ENCODE measurements at regions not wholly inside any gene's neighbourhood (a gene's known extent, or its start where the extent isn't known, plus 50 kb on each side); places are given as distances from the start of the nearest gene placed in this dataset.

GRCh38 chr4:103948244-103949018, 228.6 kb upstream of the TACR3 start (continued):
- no peak for TF ChIP-seq ZBTB33 (IDR thresholded peaks at IDR 0.05; ENCODE audit: extremely low read depth, insufficient replicate concordance, low read length)
- no peak for TF ChIP-seq EGR1 (IDR thresholded peaks at IDR 0.05; ENCODE audit: low read depth)
- no peak for TF ChIP-seq YY1 (IDR thresholded peaks at IDR 0.05; ENCODE audit: extremely low read depth, insufficient replicate concordance, low read depth, low read length)
- no peak for TF ChIP-seq FOSL1 (IDR thresholded peaks at IDR 0.05; ENCODE audit: low read depth)
- TF ChIP-seq JUND (IDR thresholded peaks at IDR 0.05): no peak
- TF ChIP-seq SIN3A (IDR thresholded peaks at IDR 0.05; ENCODE audit: low read depth): no peak

GRCh38 chr4:103947617-103948016, 227.8 kb upstream of the TACR3 start:
- Histone ChIP-seq H3K4me1 (ENCODE audit: control insufficient read depth in 1 of 2, insufficient read depth in 2 of 2, low read length in 2 of 2) (no peaks in the 10 kb centered on the region; a peak in 1 of 4 replicates), H3K9ac (ENCODE audit: low read length) (no peak overlapping the region), H3K4me2 (ENCODE audit: low read length) (no peak overlapping the region), H3K27me3 (ENCODE audit: insufficient read depth, low read length) (no peaks in the 10 kb centered on the region), H3K27ac (ENCODE audit: low read depth, low read length) (no peak overlapping the region), H2AFZ (ENCODE audit: low read depth, low read length, poor library complexity, severe bottlenecking) (no peak overlapping the region), H3K9me3 (ENCODE audit: control insufficient read depth in 1 of 2, insufficient read depth in 1 of 2, low read depth in 1 of 2, low read length in 2 of 2) (no peaks in the 10 kb centered on the region), H3K9me2 (ENCODE audit: insufficient read depth) (no peaks in the 10 kb centered on the region), H4K20me1 (ENCODE audit: insufficient read depth) (no peaks in the 10 kb centered on the region), H3K4me3 (replicated peaks in 1 of 2; ENCODE audit: low read depth in 1 of 2, low read length in 2 of 2) (no peak overlapping the region), H3K36me3 (ENCODE audit: control insufficient read depth in 1 of 2, insufficient read depth in 2 of 2, low read length in 2 of 2) (no peaks in the 10 kb centered on the region), H3K79me2 (ENCODE audit: insufficient read depth, low read length) (no peaks in the 10 kb centered on the region)
- DNase-seq (ENCODE audit: low read depth, low spot score) (no peak), ATAC-seq (no peak)
- no TSS peak for BruUV-seq (replicated peaks)
- CTCF ChIA-PET: no interaction called here
- RAD21 ChIA-PET (ENCODE audit: low non-redundant PET in 1 of 2, low total read pairs in 2 of 2, uncharacterized antibody in 2 of 2, unreplicated experiment in 2 of 2): no interaction called here
- POLR2A ChIA-PET: no interaction called here
- intact Hi-C loops (cut with micrococcal nuclease): no loop called here
- TF ChIP-seq RAD21 (IDR thresholded peaks at IDR 0.05; ENCODE audit: low read depth) (no peak), TCF7L2 (IDR thresholded peaks at IDR 0.05; ENCODE audit: borderline replicate concordance, extremely low read depth, insufficient read depth, insufficient read length) (no peak), FOSL1 (IDR thresholded peaks at IDR 0.05; ENCODE audit: low read depth) (no peak), POLR2AphosphoS5 (IDR thresholded peaks at IDR 0.05; ENCODE audit: low read depth, low read length) (no peak), CBX3 (IDR thresholded peaks at IDR 0.05; ENCODE audit: low read depth) (no peak), ZBTB33 (IDR thresholded peaks at IDR 0.05; ENCODE audit: extremely low read depth, insufficient replicate concordance, low read length) (no peak), CTCF (IDR thresholded peaks at IDR 0.05 in 2 of 3, conservative IDR thresholded peaks at IDR 0.05 in 1 of 3; ENCODE audit: borderline replicate concordance in 1 of 3, insufficient read depth in 1 of 3, low read depth in 2 of 3, low read length in 2 of 3) (no peak), CEBPB (IDR thresholded peaks at IDR 0.05; ENCODE audit: low read depth) (no peak), YY1 (IDR thresholded peaks at IDR 0.05; ENCODE audit: extremely low read depth, insufficient replicate concordance, low read depth, low read length) (no peak), ATF3 (IDR thresholded peaks at IDR 0.05) (no peak), EZH2 (IDR thresholded peaks at IDR 0.05) (no peak), EGR1 (IDR thresholded peaks at IDR 0.05; ENCODE audit: low read depth) (no peak)
